Peyer's patch (tissue), 4 donors: ENCODE measurements at regions not wholly inside any gene's neighbourhood (a gene's known extent, or its start where the extent isn't known, plus 50 kb on each side); places are given as distances from the start of the nearest gene placed in this dataset.

Experiments used
- CTCF ChIP-seq, 6 experiments: fragments of 450-650 bp in 4 of 6; fragments of 200-600 bp in 2 of 6; sonication (generic) in 1 of 6; IDR thresholded peaks; one replicate each; pipeline ENCODE4 v1.5.1; 2017 to 2019; ENCODE audit warnings: antibody characterized with exemption in 6 of 6, mild to moderate bottlenecking in 3 of 6, moderate library complexity in 1 of 6
- POLR2A ChIP-seq, 2 donors: fragments of 450-650 bp; IDR thresholded peaks; one replicate each; pipeline ENCODE4 v1.5.1; 2017; ENCODE audit warnings: antibody characterized with exemption in 2 of 2, mild to moderate bottlenecking in 2 of 2, moderate library complexity in 2 of 2

GRCh38 chr6:47377971-47378370, 68.3 kb upstream of the TNFRSF21 start:
- TF ChIP-seq CTCF (IDR thresholded peaks at IDR 0.05) (no peak), POLR2A (IDR thresholded peaks at IDR 0.05) (no peak)
